ENCODE measurements at regions not wholly inside any gene's neighbourhood (a gene's known extent, or its start where the extent isn't known, plus 50 kb on each side); places are given as distances from the start of the nearest gene placed in this dataset.
"Not testable (repeated sequence)": the region's sequence is repeated elsewhere in the genome, so short reads cannot be mapped to it uniquely, and the experiment has no call there.

- no peak for DNase-seq (ENCODE audit: low read depth, low spot score)
These were observed 157.1 kb downstream of the PHLDA1 start for GRCh38 chr12:75874441-75874840.

- no peak for DNase-seq (ENCODE audit: low read depth, low spot score)
These were observed 158.8 kb downstream of the PHLDA1 start for GRCh38 chr12:75872762-75873161.

- DNase-seq (ENCODE audit: low read depth, low spot score), result no peak
These were observed 160.7 kb downstream of the PHLDA1 start for GRCh38 chr12:75870878-75871277.

GRCh38 chr12:75868501-75868900 lies 163.1 kb downstream of the PHLDA1 start:
- no peak for DNase-seq (ENCODE audit: low read depth, low spot score)

GRCh38 chr12:75865315-75865714 lies 166.3 kb downstream of the PHLDA1 start:
- DNase-seq (ENCODE audit: low read depth, low spot score), result no peak

- no peak for DNase-seq (ENCODE audit: low read depth, low spot score)
These were observed 167.4 kb downstream of the PHLDA1 start for GRCh38 chr12:75864161-75864560.

- DNase-seq (ENCODE audit: low read depth, low spot score), result no peak
These were observed 168.0 kb downstream of the PHLDA1 start for GRCh38 chr12:75863533-75863932.

- no peak for DNase-seq (ENCODE audit: low read depth, low spot score)
These were observed 168.7 kb downstream of the PHLDA1 start for GRCh38 chr12:75862692-75863471.

- no peak for DNase-seq (ENCODE audit: low read depth, low spot score)
These were observed 171.7 kb downstream of the PHLDA1 start for GRCh38 chr12:75859868-75860267.

GRCh38 chr12:75856235-75856634 lies 175.3 kb downstream of the PHLDA1 start:
- DNase-seq (ENCODE audit: low read depth, low spot score), result no peak

GRCh38 chr12:75855360-75855759 lies 176.2 kb downstream of the PHLDA1 start:
- no peak for DNase-seq (ENCODE audit: low read depth, low spot score)

GRCh38 chr12:75854681-75855309 lies 176.8 kb downstream of the PHLDA1 start:
- DNase-seq (ENCODE audit: low read depth, low spot score), result no peak

- DNase-seq (ENCODE audit: low read depth, low spot score), result not testable (repeated sequence)
These were observed 177.4 kb downstream of the PHLDA1 start for GRCh38 chr12:75854137-75854536.

GRCh38 chr12:75853626-75854025 lies 177.9 kb downstream of the PHLDA1 start:
- DNase-seq (ENCODE audit: low read depth, low spot score), result no peak

GRCh38 chr12:75852956-75853355 lies 178.6 kb downstream of the PHLDA1 start:
- DNase-seq (ENCODE audit: low read depth, low spot score), result no peak

- DNase-seq (ENCODE audit: low read depth, low spot score), result no peak
These were observed 179.4 kb downstream of the PHLDA1 start for GRCh38 chr12:75852143-75852542.

GRCh38 chr12:75850721-75851462 lies 180.7 kb downstream of the PHLDA1 start:
- DNase-seq (ENCODE audit: low read depth, low spot score), result no peak

GRCh38 chr12:75848961-75849360 lies 182.6 kb downstream of the PHLDA1 start:
- DNase-seq (ENCODE audit: low read depth, low spot score), result no peak

- DNase-seq (ENCODE audit: low read depth, low spot score), result no peak
These were observed 183.1 kb downstream of the PHLDA1 start for GRCh38 chr12:75848431-75848925.

- DNase-seq (ENCODE audit: low read depth, low spot score), result no peak
These were observed 185.5 kb downstream of the PHLDA1 start for GRCh38 chr12:75846102-75846501.

GRCh38 chr12:75844985-75845384 lies 186.6 kb downstream of the PHLDA1 start:
- no peak for DNase-seq (ENCODE audit: low read depth, low spot score)

- DNase-seq (ENCODE audit: low read depth, low spot score), result no peak
These were observed 187.4 kb downstream of the PHLDA1 start for GRCh38 chr12:75844049-75844770.
